Activated naive CD4-positive, alpha-beta T cell treated with anti-CD3 and anti-CD28 coated beads, Interleukin-2, amount 50 U/mL, for 16 hours (primary cell): ENCODE measurements at regions not wholly inside any gene's neighbourhood (a gene's known extent, or its start where the extent isn't known, plus 50 kb on each side); places are given as distances from the start of the nearest gene placed in this dataset.
"Not testable (repeated sequence)": the region's sequence is repeated elsewhere in the genome, so short reads cannot be mapped to it uniquely, and the experiment has no call there.

Experiments used
- DNase-seq: peaks from one replicate; pipeline ENCODE4 v3.0.0-alpha.2; 2020

DNA sequence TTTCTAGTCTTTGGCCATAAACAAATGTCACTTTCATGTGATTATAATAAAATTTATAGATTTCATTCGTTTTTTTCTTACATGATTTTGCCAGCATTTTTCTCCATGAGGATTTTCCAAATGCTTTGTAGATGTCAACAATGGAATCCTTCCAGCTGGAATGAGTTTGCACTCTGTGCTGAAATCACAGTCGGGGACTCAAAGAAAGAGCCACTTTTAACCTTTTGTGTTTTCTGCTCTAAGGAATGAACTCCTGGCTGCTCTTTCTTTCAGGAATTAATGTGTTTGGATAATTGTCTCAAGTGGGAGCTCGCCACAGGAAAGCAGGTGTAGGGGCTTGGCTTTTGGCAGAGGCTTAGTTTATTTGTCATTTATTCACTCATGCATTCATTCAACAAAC is 372.3 kb upstream of the SALL1 start:
- DNase-seq: no peak

GRCh38 chr16:51522902-51523301 is 371.8 kb upstream of the SALL1 start:
- DNase-seq: no peak

DNA sequence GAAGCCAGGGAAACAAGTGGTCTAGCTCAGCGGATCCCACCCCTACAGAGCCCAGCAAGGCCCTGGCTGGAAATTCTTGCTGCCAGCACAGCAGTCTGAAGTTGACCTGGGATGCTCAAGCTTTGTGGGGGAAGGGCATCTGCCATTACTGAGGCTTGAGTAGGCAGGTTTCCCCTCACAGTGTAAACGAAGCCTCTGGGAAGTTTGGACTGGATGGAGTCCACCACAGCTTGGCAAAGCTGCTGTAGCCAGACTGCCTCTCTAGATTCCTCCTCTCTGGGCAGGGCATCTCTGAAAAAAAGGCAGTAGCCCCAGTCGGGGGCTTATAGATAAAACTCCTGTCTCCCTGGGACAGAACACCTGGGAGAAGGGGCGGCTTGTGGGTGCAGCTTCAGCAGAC is 365.9 kb upstream of the SALL1 start:
- not testable (repeated sequence) for DNase-seq

GRCh38 chr16:51510416-51510815 is 359.3 kb upstream of the SALL1 start:
- DNase-seq: no peak

DNA sequence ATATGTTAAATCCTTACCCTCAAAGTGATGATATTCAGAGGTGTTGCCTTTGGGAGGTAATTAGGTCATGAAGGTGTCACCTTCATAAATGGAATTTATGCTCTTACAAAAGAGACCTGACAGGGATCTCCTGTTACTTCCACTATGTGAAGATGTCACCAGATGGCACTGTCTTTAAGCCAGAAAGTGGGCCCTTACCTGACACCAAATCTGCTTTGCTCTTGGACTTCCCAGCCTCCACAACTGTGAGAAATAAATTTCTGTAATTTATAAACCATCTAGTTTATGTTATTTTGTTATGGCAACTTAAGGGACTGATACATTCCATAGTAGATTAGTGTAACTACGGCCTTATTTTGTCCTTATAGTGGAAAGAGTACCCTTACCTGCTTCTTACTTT is 358.3 kb upstream of the SALL1 start:
- no peak for DNase-seq

DNA sequence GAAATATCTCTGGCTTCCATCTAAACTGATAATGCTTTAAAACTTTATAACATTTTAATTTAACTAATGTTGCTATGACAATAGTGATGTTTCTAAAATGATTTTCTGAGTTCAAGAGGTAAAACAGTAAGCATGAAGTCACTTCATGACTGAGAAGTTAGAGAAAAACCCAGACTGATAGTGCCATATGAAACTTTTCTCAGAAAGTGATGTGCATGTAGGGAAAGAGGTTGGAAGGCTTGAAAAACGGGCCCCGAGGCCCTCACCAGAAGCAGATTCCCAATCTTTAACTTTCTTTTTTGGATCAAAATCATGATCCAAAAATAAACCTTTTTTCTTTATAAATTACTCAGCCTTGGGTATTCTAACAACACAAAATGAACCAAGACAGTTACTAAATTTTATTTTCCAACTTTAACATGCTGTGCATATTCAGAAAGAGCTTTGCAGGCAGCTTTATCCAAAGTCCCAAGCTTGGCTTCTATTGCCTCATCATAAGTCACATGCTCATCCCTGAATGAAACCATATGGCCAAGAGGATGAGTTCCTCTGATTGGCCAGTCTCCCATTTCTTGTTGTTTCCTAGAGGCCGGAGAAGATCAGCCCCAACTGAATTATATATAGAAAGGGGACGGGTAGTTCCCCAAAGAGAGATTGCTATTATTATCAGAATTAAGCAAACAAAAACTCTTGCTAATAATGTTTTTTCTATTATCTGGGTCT is 357.6 kb upstream of the SALL1 start:
- DNase-seq: no peak

- DNase-seq: no peak
These were observed 356.2 kb upstream of the SALL1 start for GRCh38 chr16:51507286-51507685.

DNA sequence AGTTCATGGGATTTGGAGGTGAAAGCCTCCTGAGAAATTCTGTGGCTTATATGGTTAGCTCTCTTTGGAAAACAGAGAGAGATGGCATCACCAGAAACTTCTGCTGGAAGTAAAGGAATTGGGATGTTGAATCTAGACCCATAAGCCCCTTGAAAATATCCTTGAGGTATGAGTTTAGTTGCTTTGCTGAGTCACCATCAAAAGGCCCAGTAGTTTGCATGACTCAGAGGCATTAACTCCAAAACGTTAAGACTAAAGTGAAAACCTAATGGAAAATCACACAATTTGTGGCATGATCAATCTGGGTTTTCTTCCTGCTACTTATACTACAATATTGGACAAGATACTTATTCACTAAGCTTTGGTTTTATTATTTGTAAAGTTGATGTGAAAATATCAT is 349.2 kb upstream of the SALL1 start:
- DNase-seq: no peak

DNA sequence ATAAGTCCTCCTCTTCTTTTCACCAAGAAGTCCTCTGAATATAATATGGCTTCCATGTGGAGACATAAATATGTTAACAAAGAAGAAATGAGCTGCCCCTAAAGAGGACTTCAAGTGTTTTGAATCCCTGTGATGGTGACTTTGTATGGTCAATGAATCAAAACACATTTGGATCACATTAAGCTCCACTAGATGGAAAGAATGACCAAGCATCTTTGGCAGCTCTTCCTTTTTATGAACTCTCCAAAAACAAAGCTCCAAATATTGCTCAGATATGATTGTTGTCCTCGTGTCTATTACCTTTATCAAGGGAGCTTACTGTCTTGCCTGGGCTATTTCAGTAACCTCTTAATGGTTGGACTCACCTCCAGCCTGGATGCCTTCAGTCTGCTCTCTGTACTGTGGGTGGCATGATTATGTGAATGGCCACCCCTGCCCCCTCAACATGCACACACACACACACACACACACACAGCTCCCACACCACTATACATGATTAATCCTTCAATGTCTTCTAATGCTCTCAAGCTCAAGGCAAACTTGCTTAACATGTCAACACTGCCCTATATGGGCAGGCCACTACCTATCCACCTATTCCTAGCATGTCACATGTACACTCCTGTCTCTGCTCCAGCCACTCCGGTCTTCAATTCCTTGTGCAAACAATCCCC is 346.6 kb upstream of the SALL1 start:
- DNase-seq: no peak

DNA sequence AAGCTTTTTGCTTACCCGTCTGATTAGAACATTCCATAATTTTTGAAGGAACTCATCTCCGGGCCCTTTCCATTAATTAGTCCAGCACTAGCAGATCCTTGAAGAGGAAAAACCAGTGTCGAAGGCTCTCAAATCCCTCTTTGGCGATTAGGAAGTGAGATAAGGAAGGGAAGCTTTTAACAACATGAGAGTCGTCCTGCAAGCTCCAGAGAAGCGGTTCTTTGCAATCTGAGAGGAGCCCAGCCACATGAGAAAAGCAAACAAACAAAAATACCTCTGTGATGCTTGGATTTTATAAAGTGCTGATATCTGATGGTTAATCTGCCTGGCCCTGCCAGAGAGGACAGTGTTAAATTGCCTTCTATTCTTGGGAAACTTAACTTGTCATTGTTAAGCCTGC is 339.8 kb upstream of the SALL1 start:
- DNase-seq: no peak

DNA sequence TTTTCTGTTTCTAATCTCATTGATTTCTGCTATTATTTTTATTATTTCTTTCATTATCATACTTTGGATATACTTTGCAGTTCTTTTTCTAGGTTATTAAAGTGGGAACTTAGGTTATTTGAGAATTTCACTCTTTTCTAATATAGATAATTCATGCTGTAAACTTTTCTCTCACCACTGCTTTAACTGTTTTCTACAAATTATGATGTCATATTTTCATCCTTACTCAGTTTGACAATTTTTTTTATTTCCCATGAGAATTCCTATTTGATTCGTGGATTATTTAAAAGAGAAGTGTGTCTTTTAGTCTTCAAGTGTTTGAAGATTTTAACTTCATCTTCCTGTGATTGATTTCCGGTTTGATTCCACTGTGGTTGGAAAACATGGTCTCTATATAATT is 336.8 kb upstream of the SALL1 start:
- DNase-seq: no peak

- DNase-seq: no peak
These were observed 323.5 kb upstream of the SALL1 start for GRCh38 chr16:51474414-51475091.

DNA sequence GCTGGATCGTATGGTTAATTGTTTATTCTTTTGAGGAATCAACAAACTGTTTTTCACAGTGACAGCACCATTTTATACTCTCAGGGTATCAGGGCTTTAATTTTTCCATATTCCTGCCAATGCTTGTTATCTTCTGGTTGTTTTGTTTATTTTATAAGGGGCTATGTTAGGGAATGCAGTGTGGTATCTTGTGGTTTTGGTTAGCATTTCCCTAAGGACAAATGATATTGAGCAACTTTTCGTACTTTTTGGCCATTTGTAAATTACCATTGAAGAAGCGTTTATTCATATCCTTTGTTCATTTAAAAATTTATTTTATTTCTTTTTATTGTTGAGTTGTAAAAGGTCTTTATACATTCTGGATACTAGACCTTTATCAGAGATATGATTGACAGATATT is 322.0 kb upstream of the SALL1 start:
- DNase-seq: no peak

DNA sequence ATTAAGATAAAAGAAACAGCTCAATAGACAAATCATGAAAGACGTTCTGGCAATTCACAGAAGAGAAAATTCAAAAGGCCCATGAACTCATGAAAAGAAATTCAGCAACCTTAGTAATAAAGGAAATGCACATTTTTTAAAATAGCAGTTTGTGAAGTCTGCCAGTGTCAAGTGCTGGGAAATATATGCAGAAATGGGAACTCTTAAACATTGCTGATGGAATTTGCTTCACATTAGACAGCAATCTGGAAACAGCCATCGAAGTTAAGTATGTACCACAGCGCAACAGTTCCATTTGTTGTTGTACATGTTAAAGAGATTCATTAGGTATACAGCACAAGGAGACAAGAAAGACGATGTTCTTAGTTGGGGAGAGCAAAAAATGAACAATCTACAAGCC is 319.4 kb upstream of the SALL1 start:
- no peak for DNase-seq

DNA sequence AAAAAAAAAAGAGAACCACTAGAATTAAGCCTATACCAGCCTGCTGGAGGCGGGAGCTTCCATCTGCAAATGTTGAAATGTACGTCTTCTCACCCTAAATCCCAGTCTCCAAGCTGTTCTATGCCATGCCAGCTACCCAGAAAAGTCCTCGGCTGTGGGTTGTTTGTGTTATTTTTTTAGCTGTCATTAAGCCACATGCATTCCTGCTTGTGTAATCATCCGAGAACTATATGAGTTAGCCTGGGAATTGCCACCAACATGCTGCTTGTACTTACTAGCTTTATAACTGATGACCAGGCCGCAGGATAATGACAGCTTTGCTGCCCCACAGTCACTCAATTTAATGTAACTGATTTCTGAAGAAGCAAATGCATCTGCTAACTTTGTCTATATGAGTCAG is 313.9 kb upstream of the SALL1 start:
- DNase-seq: no peak

- DNase-seq: no peak
These were observed 310.2 kb upstream of the SALL1 start for GRCh38 chr16:51461255-51461654.

DNA sequence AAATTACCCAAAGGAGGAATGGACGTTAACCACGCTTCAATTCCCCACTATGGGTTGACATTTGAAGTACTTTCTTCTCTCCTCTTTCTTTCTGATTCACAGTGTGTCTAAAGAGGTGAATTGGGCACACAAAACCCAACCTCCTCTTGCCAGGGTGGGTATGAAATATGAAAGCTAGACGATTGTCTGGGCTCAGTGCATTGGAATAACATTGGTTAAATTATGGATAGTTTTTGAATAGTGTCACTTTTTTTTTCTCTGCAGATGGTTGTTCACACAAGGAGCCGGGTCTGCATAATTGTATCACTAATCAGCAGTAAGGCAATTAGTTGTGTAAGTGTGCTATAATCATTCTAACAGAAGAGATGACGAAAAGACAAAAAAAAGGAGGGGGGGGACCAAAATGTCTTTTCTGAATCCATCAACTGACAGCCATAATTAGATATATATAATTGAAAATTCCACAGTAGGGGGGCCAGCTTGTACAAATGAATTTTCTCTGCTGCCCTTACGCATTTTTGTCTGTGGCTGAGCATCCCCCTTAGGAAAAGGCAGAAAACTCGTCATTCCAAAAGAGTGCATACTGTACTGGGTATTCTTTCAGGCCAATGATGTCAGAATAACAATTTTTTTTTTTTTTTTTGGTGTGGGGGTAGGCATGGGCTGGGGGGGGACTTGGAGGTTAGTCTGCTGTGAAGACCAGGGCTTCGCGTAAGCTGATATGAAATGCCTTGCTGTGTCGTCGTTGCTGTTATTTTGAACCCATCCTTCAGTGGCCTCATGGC is 307.5 kb upstream of the SALL1 start:
- DNase-seq: no peak

DNA sequence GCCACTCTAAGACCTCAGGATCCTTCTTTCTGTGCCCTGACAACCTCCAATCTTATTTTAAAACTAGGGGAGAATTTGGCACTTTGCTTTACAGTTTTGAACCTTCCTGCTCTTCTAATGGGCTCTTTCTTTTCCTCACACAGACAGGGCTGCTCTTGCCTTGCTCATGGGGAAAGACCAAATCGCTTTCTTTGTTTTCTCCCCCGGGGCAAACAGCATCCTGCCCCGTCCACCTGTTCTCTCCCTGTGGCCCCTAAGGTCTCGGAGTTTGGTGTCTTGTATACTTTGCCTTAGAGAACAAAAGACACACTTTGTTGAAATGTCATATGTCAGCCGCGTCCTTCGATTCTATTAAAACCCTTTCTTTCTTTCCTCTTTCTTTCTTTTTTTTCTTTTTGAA is 306.7 kb upstream of the SALL1 start:
- DNase-seq: no peak

GRCh38 chr16:51455398-51455797 is 304.3 kb upstream of the SALL1 start:
- DNase-seq: no peak

GRCh38 chr16:51453251-51453650 is 302.2 kb upstream of the SALL1 start:
- DNase-seq: no peak

- DNase-seq: no peak
These were observed 299.8 kb upstream of the SALL1 start for GRCh38 chr16:51450909-51451308.

- DNase-seq: no peak
These were observed 299.3 kb upstream of the SALL1 start for GRCh38 chr16:51450376-51450775.

DNA sequence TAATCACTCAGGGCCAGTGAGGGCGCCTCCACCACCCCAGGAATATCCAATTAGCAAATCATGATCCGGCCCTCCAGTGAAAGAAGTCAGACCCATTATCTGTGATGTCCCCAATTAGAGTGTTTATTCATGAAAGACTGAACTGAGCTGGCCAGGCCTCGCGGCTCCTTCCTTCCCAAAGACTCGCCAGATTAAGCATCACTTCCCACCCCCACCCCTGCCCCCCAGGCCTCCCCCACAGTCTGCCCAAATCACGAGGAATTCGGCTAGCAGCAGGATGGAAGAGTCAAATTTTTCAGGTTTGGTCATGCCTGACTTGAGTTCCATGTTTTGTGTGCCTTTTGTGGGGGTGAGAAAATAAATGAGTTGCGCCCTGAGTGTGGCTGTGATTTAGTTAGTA is 298.4 kb upstream of the SALL1 start:
- DNase-seq: no peak

GRCh38 chr16:51445250-51445649 is 294.2 kb upstream of the SALL1 start:
- DNase-seq: no peak
